Activated CD4-positive, alpha-beta T cell treated with anti-CD3 and anti-CD28 coated beads for 1 hour (primary cell): ENCODE measurements at regions not wholly inside any gene's neighbourhood (a gene's known extent, or its start where the extent isn't known, plus 50 kb on each side); places are given as distances from the start of the nearest gene placed in this dataset.
A peak's percentile ranks its signal among the peaks of the same experiment; 100 is the strongest.
"Not testable (repeated sequence)": the region's sequence is repeated elsewhere in the genome, so short reads cannot be mapped to it uniquely, and the experiment has no call there.

Experiments
- DNase-seq: peaks from one replicate; pipeline ENCODE4 v3.0.0-alpha.2; 2020

DNA sequence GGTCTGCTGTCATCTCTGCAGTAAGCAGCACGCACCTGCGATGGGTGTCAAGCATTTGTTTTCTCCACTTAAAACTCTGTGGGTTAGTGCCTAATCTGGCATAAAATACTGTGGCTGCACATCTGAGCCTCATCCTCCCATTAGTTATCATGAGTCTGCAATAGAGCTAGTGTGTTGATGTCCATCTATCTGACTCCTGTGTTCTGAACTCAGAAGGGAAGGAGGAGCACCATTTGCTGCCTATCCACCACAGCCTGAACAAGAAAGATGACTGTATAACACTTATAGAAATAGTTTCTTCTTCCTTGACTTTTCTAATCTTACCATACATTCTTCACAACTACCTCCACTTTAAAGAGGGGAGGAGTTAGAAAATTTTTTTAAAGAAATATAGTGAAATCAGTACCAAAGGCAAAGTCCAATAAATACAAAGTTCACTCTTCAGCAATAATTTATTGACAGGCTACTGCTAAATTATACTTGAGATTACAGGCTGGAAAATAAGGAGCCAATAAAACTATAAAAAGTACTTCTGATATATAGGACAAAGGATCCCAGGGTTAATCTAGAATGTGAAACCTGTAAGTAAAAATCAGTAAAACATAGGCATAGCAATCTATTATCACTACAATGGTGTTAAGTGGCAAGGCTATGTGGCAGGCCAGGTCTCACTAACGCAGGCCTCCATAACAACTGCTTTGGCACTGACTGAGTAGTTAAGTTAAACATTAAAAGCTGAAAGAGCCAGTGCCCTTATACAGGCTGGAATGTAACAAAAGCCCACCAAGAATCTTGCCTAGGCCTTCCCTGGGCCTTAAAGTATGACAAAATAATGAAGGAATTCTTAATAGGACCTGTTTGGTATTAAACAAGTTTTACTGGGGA, 70.2 kb downstream of the LGALS9C start:
- DNase-seq = not testable (repeated sequence)

- not testable (repeated sequence) for DNase-seq
Observed at GRCh38 chr17:18557086-18557485, 80.5 kb downstream of the LGALS9C start.

DNA sequence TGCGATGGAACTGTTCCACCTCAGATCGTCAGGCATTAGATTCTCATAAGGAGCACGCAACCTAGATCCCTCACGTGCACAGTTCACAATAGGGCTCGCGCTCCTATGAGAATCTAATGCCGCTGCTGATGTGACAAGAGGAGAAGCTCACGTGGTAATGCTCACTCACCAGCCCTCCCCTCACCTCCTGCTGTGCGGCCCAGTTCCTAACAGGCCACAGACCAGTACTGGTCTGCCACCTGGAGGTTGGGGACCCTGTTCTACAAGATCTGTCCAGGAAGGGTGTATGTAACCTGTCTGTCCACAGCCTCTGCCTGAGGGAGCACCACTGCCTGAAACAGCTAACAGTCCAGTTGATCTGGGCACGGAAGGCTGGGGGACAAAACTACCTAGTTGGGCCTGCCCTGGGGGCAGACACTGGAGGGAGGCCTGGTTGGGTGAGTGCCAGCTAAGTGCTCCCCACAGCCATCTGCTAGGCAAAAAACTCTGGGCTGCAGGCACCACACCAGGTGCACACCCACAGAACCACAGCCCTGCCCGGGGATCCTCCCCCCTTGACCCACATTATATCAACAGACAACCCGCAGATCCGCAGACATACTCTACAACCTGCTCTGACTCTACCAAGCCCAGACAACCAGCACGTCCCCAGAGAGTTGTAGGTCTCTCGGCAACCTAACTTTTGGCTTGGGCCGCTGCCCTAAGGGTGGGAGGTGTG, 80.7 kb downstream of the TBC1D28 start:
- not testable (repeated sequence) for DNase-seq

- peak; percentile 8 for DNase-seq
Observed at GRCh38 chr17:18564099-18564448, 80.1 kb downstream of the TBC1D28 start.

GRCh38 chr17:18568108-18568995, 75.8 kb downstream of the TBC1D28 start:
- DNase-seq = not testable (repeated sequence)

- not testable (repeated sequence) for DNase-seq
Observed at GRCh38 chr17:18569489-18569913, 74.7 kb downstream of the TBC1D28 start.

GRCh38 chr17:18572536-18572935, 71.7 kb downstream of the TBC1D28 start:
- DNase-seq = not testable (repeated sequence)

GRCh38 chr17:18574137-18574536, 70.1 kb downstream of the TBC1D28 start:
- DNase-seq = not testable (repeated sequence)
